ENCODE measurements at regions not wholly inside any gene's neighbourhood (a gene's known extent, or its start where the extent isn't known, plus 50 kb on each side); places are given as distances from the start of the nearest gene placed in this dataset.

GRCh38 chr12:111224186-111225066, 144.5 kb downstream of the PHETA1 start:
- no peak for DNase-seq (ENCODE audit: extremely low spot score, unreplicated experiment)
- no peaks in the 10 kb centered on the region for H3K27me3 Mint-ChIP-seq

DNA sequence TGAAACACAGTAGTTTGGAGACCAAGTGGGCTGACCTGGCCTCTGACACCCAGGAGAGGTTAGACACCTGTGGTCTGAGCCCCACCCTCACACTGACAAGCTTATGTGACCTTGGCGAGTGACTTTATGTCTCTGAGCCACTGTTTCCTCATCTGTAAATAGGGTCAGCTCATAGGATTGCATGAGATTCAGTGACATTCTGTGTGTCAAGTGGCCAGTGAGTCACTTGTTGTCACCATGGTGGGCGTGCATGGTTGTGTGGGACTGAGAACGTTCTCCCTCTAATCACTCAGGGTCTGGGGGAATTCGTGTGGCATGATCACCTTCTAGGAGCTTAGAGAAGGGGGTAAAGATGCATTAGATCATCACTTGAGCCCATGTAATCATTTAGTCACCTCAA, 146.4 kb downstream of the PHETA1 start:
- no peak overlapping the region for H3K27ac Mint-ChIP-seq
- H3K27me3 Mint-ChIP-seq = no peaks in the 10 kb centered on the region
- no peaks in the 10 kb centered on the region for H3K36me3 Mint-ChIP-seq
- H3K9me3 Mint-ChIP-seq = no peaks in the 10 kb centered on the region
- TF ChIP-seq CTCF (conservative IDR thresholded peaks at IDR 0.05) = no peak
- no peak overlapping the region for H3K4me3 Mint-ChIP-seq
- no peak for DNase-seq (ENCODE audit: extremely low spot score, unreplicated experiment)
- H3K4me1 Mint-ChIP-seq (ENCODE audit: unreplicated experiment) = no peaks in the 10 kb centered on the region

More at GRCh38 chr12:111224186-111225066, 144.5 kb downstream of the PHETA1 start:
- TF ChIP-seq CTCF (conservative IDR thresholded peaks at IDR 0.05) = no peak
- H3K4me1 Mint-ChIP-seq (ENCODE audit: unreplicated experiment) = no peaks in the 10 kb centered on the region
- H3K36me3 Mint-ChIP-seq = no peaks in the 10 kb centered on the region
- H3K4me3 Mint-ChIP-seq = no peak overlapping the region
- H3K9me3 Mint-ChIP-seq = no peaks in the 10 kb centered on the region
- no peak overlapping the region for H3K27ac Mint-ChIP-seq

DNA sequence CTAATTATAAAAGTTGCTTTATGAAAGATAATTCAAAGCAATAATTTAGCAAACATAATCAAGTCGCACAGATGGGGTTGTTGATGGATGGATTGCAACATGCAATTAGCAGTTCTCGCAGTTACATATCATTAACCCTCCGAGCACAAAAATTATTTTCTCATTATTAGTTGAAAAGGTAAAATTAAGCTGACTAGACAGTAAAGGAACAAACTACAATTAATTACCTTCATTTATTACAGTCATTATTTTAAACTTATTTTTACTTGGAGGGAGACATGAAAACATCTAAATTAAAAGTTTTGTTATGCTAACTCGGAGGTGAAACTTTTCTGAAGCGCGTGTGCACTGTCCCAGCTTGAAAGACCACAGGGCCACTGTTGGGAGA, 146.9 kb downstream of the PHETA1 start:
- Mint-ChIP-seq H3K4me1 (ENCODE audit: unreplicated experiment) (no peaks in the 10 kb centered on the region), H3K9me3 (no peaks in the 10 kb centered on the region), H3K27me3 (no peaks in the 10 kb centered on the region), H3K36me3 (no peaks in the 10 kb centered on the region), H3K4me3 (no peak overlapping the region), H3K27ac (no peak overlapping the region)
- DNase-seq (ENCODE audit: extremely low spot score, unreplicated experiment) = no peak
- no peak for TF ChIP-seq CTCF (conservative IDR thresholded peaks at IDR 0.05)

GRCh38 chr12:111221062-111222026, 147.6 kb downstream of the PHETA1 start:
- DNase-seq (ENCODE audit: extremely low spot score, unreplicated experiment) = no peak
- H3K4me3 Mint-ChIP-seq = no peak overlapping the region
- TF ChIP-seq CTCF (conservative IDR thresholded peaks at IDR 0.05) = no peak
- H3K27me3 Mint-ChIP-seq = peaks cover 5% of the 10 kb centered on the region
- no peak overlapping the region for H3K27ac Mint-ChIP-seq
- no peaks in the 10 kb centered on the region for H3K36me3 Mint-ChIP-seq
- H3K4me1 Mint-ChIP-seq (ENCODE audit: unreplicated experiment) = no peaks in the 10 kb centered on the region
- H3K9me3 Mint-ChIP-seq = no peaks in the 10 kb centered on the region

DNA sequence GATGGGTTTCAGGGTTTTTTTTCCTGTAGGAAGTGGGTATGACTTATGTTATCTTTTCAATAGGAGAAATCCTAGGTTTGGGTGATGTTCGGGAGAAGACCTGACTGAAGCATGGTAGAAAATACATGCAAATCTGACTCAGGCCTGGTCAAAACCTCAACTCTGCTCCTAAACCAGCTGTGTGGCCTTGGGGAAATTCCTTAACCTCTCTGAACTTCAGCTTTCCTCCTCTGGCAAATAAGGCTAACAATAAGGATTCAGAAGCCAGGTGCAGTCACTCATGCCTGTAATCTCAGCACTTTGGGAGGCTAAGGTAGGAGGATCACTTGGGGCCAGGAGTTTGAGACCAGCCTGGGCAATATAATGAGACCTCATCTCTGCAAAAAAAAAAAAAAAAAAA, 148.5 kb downstream of the PHETA1 start:
- peaks cover 10% of the 10 kb centered on the region for H3K27me3 Mint-ChIP-seq
- no peaks in the 10 kb centered on the region for H3K36me3 Mint-ChIP-seq
- H3K9me3 Mint-ChIP-seq = no peaks in the 10 kb centered on the region
- no peak for TF ChIP-seq CTCF (conservative IDR thresholded peaks at IDR 0.05)
- H3K4me3 Mint-ChIP-seq = no peak overlapping the region
- DNase-seq (ENCODE audit: extremely low spot score, unreplicated experiment) = no peak
- no peaks in the 10 kb centered on the region for H3K4me1 Mint-ChIP-seq (ENCODE audit: unreplicated experiment)
- no peak overlapping the region for H3K27ac Mint-ChIP-seq

Measured in type B pancreatic cell (in vitro differentiated cells).